WTC11 (cell line): ENCODE measurements at regions not wholly inside any gene's neighbourhood (a gene's known extent, or its start where the extent isn't known, plus 50 kb on each side); places are given as distances from the start of the nearest gene placed in this dataset.

Source experiments
- AFF4 ChIP-seq: sonication (generic); formaldehyde crosslinking; IDR thresholded peaks from 2 replicates; pipeline ENCODE4 v1.8.1; 2023; ENCODE audit warnings: mild to moderate bottlenecking, missing genetic modification reagents, borderline replicate concordance
- CTCF ChIP-seq: fragments of 200-600 bp; IDR thresholded peaks from 2 replicates; pipeline ENCODE4 v1.8.0; 2022; ENCODE audit warnings: antibody characterized with exemption
- ESRRA ChIP-seq: sonication (generic); formaldehyde crosslinking; IDR thresholded peaks from 2 replicates; pipeline ENCODE4 v1.8.1; 2022; ENCODE audit warnings: mild to moderate bottlenecking, missing genetic modification reagents, borderline replicate concordance
- USF2 ChIP-seq: sonication (generic); formaldehyde crosslinking; IDR thresholded peaks from 2 replicates; pipeline ENCODE4 v1.8.1; 2023; ENCODE audit warnings: mild to moderate bottlenecking, missing genetic modification reagents, moderate library complexity
- ZNF232 ChIP-seq: sonication (generic); formaldehyde crosslinking; IDR thresholded peaks from 2 replicates; pipeline ENCODE4 v1.8.0; 2022; ENCODE audit warnings: mild to moderate bottlenecking, missing genetic modification reagents
- ZSCAN18 ChIP-seq: fragments of 250-450 bp; sonication (Bioruptor Pico); IDR thresholded peaks from 2 replicates; pipeline ENCODE4 v2.1.2; 2022; ENCODE audit warnings: mild to moderate bottlenecking, moderate library complexity

GRCh38 chr5:71910741-71911140, 191.7 kb downstream of the CARTPT start:
- TF ChIP-seq CTCF: no peak
- TF ChIP-seq USF2 (CRISPR knock-in tag): no peak
- TF ChIP-seq ESRRA (CRISPR knock-in tag): no peak
- no peak for TF ChIP-seq AFF4
- no peak for TF ChIP-seq ZNF232
- TF ChIP-seq ZSCAN18 (CRISPR knock-in tag): no peak
